NCI-H510A (cell line): ENCODE measurements at regions not wholly inside any gene's neighbourhood (a gene's known extent, or its start where the extent isn't known, plus 50 kb on each side); places are given as distances from the start of the nearest gene placed in this dataset.
"Not testable (repeated sequence)": the region's sequence is repeated elsewhere in the genome, so short reads cannot be mapped to it uniquely, and the experiment has no call there.

Experiments used
- DNase-seq: peaks from one replicate; lab custom pipeline; 2025; lab: John Stamatoyannopoulos, UW

- DNase-seq: no peak
Observed at GRCh38 chr9:38185647-38186403, 116.8 kb upstream of the SHB start.

- DNase-seq: no peak
Observed at GRCh38 chr9:38183994-38184568, 115.1 kb upstream of the SHB start.

- peak; percentile 48 for DNase-seq
Observed at GRCh38 chr9:38182321-38182720, 113.3 kb upstream of the SHB start.

- no peak for DNase-seq
Observed at GRCh38 chr9:38181866-38182265, 112.8 kb upstream of the SHB start.

DNA sequence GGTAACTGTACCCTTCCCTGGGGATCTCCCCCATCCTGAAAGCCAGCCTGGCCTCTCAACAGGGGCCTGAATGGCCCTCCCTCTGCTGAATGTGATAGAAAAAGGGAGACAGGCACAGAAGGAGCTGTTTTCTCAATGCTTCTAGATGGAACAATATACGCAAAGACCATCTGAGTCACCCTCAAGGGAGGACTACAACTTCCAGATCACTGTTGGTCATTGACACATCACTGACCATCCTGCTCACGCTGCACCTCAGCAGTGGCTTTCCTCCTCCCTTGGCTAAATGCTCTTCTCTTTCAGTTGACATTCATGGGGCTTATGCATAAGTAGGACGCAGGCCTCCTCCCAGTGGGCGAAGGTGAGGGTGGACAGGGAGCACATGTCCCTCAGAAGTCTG lies 112.2 kb upstream of the SHB start:
- no peak for DNase-seq

GRCh38 chr9:38180656-38181055 lies 111.6 kb upstream of the SHB start:
- no peak for DNase-seq

- DNase-seq: no peak
Observed at GRCh38 chr9:38179965-38180364, 110.9 kb upstream of the SHB start.

DNA sequence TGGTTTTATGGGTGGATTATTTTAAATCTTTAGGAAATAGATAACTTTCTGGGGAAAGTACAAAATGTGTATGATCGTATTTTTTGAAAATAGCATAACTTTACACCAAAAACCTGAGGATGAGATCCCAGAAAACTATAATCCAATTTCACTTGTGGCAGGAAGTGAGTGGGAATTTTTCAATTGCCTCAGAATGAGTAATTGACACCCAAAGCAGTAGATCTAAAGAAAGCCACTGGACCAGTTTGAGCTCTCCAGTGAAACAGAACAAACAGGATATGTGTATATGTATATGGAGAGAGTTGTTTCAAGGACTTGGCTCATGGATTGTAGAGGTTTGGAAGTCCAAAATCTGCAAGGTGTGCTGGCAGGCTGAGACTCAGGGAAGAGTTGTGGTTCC lies 109.2 kb upstream of the SHB start:
- DNase-seq: peak; percentile 27

GRCh38 chr9:38177680-38178079 lies 108.7 kb upstream of the SHB start:
- no peak for DNase-seq

DNA sequence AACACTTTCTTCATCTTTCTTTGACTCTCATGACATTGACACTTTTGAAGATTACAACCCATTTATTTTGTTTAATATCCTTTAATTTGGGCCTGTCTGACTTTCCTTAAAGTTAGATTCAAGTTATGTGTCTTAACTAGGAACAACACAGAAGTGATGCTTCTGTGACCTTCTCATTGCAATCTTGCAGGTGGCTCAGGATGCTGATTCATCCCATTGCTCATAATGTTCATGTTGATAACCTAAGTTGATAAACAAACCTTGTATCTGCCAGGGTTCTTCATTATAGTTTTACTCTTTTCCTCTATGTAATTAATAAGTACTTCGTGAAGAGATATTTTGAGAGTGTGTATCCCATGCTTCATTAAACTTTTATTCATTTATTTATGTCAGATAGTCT lies 107.2 kb upstream of the SHB start:
- no peak for DNase-seq

DNA sequence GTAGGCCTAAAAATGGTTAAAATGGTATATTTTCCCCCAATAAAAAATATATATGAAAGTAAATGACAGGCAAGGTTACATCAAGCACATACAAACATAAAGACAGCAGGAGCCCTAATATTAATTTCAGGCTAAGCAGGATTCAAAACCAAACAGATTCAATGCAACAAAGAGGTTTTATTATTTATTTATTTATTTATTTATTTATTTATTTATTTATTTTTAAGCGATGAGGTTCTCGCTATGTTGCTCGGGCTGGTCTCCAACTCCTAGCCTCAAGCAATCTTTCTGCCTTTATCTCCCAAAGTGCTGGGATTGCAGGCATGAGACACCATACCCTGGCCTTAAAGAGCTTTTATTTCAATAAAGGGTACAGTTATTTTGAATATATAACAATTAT lies 106.4 kb upstream of the SHB start:
- no peak for DNase-seq

DNA sequence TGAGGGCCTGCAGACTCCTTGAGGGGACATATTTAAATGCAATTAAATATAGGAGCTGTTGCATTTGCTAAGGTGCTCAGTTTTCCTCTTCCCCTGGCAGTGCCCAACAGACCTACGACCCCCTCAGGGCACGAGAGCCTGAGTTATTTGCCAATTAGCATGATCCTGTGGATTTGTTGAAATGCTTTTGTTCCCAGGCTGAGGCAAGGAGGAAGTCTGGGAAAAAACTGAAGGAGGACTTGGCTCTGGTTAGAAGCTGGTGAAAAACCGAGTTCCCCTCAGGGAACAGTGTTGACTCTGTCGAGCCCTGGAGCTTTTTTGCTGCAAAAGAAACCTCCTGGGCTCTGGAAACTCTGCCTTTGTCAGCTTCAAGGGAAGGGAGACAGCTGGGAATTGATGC lies 103.6 kb upstream of the SHB start:
- DNase-seq: no peak

DNA sequence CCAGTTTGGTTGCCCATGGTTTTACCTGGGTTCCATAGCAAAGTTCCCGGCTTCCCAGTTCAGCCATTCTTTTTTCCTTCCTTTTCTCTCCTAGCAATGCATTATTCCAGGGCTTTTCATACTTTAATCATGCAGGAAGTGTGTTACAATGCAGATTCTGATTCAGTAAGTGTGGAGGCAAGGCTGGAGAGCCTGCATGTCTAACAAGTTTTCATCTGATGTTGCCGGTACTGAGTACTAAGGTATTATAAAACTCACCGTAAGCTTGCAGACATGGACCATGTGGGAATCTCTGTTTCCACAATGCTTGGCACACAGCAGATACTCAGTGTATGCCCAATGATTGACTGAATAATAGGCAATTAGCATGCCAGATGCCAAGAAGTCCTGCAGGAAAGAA lies 102.9 kb upstream of the SHB start:
- no peak for DNase-seq

- no peak for DNase-seq
Observed at GRCh38 chr9:38171538-38171884, 102.5 kb upstream of the SHB start.

DNA sequence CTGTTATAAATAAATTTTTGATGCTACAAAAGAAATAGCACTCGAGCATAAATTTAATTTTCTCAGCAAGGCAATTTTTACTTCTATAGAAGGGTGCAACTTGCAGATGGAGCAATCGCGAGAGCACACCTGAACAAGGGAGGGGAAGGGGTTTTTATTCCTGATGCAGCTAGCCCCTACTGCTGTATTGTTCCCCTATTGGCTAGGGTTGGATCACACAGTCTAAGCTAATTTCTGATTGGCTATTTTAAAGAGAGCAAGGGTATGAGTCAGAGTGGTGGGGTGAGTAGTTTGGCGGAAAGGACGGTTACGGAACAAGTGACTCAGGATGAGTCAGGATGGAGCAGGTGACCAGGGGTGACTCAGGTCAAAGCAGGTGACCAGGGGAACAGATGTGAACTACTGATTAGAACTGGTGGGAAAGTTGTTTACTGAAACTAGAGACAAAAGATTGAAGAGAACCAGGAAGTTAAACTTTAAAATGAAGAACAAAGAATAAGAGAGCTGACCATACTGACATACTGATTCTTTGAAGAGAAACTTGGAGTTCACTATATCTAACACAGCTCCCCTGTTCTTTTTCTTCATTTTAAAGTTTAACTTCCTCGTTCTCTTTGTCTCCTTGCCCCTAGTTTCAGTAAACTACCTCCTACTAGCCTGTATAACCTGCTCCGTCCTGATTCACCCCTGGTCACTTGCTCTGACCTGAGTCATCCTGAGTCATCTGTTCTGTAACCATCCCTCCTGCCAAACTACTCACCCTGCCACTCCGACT lies 101.9 kb upstream of the SHB start:
- DNase-seq: not testable (repeated sequence)

DNA sequence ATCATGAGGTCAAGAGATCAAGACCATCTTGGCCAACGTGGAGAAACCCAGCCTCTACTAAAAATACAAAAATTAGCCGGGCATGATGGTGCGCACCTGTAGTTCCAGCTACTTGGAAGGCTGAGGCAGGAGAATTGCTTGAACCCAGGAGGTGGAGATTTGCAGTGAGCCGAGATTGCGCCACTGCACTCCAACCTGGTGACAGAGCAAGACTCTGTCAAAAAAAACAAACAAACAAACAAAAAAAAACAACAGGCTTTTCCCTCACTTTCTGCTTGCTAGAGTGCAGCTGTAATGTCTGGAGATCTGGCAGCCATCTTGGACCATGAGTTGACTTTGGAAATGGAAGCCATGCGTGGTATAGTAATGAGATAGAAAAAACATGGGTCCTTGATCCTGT lies 101.1 kb upstream of the SHB start:
- DNase-seq: not testable (repeated sequence)

DNA sequence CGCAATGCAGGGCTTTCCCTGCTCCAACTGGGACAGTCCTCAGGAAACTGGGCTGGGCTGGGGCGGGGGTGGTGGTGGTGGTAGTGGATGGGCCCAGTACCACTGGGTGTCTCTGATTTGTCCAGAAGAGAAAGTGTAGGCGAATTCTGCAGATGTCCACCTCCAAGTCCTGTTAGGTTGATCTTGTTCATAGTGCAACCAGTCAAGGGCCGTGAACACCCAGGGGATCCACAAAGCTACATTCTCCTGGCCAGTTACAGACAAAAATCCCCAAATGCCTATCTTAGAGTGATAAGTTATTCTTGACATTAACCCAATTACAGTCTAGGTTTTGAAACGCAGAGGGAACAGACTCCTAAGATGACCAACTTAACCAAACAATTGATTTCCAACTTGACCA lies 97.5 kb upstream of the SHB start:
- no peak for DNase-seq

DNA sequence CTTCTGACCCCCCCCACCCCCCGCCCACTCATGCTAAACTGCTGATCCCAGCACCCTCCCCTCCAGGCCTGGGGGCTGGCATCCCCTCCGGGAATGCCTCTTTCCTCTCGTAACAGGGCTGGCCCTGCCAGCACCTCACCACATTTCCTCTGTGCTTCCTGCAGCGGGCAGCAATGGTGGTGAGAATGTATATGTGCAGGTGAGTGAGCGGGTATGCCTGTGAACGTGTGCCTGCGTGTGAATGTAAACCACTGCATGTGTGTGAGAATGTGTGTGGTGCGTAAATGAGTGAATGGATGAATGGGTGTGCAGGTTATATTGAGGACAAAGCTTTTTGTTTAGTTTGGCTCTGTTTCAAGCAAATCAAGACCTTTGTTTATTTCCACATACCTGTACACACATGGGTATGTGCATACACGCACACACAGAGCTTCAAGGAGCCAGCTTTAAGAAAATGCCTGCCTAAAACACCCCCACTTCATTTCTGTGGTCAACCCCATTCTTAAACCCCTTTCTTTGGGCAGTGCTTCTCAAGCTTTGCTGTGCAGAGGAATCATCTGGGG lies 95.7 kb upstream of the SHB start:
- DNase-seq: no peak

GRCh38 chr9:38163518-38163917 lies 94.5 kb upstream of the SHB start:
- no peak for DNase-seq

DNA sequence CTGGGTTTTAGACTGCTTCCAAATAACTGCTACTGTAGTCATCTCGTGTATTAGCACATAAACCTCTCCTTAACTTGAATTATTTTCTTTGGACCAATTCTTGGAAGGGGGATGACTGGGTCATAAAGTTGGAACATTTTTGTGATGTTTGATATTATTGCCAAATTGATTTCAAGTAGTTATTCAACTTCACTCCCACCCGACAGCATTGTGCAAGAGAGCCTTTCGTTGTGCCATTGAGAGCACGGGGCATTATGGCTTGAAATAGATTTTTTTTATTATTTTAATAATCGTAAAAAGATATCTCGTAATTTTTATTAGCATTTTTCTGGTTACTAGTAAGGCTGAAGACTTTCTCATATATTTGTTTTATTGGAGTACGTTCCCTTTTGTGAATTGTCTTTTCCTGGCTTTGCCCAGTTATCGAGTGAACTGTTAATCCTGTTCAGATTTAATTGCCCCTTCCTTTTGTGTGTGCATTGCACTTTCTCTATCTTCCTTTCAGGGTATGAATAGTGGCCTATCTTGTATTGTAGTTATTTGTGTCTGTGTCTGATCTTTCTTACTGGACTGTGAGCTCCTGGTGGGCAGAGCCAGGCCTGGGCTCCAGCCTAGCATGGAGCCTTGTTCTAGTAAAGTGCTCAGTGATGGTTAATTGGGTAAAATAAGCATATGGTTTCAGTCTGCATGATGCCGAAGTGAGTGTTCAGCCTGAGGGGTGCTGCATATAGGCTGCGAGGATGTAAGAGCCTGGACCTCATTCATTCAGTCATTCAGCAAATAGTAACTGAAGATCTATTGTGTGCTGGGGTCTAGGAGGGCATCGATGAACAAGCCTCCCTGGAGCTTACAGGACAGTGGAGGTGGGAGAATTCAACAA lies 93.5 kb upstream of the SHB start:
- DNase-seq: no peak

GRCh38 chr9:38160613-38161215 lies 91.7 kb upstream of the SHB start:
- peak; percentile 6 for DNase-seq

GRCh38 chr9:38159599-38159998 lies 90.6 kb upstream of the SHB start:
- DNase-seq: no peak
